Vagina (tissue), 2 donors: ENCODE measurements at regions not wholly inside any gene's neighbourhood (a gene's known extent, or its start where the extent isn't known, plus 50 kb on each side); places are given as distances from the start of the nearest gene placed in this dataset.

Experiments used
- POLR2A ChIP-seq, 2 donors: fragments of 450-650 bp; IDR thresholded peaks; one replicate each; pipeline ENCODE4 v1.6.1; 2017; ENCODE audit warnings: antibody characterized with exemption in 2 of 2, mild to moderate bottlenecking in 2 of 2, moderate library complexity in 2 of 2
- POLR2AphosphoS5 ChIP-seq, 2 donors: sonication (generic); formaldehyde crosslinking; IDR thresholded peaks; one replicate each; pipeline ENCODE4 v1.9.0; 2017; ENCODE audit warnings: antibody characterized with exemption in 2 of 2, mild to moderate bottlenecking in 2 of 2, low read depth in 1 of 2; ENCODE audit not compliant: insufficient read depth in 1 of 2

DNA sequence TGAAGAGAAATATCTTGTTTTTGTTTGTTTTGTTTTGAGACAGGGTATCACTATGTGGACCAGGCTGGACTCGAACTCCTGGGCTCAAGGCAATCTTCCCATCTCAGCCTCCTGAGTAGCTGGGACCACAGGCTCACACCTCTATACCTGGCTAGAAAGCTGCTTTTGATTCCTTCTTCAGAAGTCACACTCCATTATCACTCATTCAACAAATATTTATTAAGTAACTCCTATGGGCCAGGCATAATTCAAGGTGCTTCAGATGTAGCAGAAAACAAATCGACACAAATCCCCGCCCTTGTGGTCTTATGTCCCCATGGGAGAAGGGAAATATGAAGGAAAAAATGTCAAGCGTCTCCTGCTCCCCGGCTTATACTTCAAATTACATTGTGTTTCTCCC lies 72.6 kb upstream of the DHX15 start:
- TF ChIP-seq POLR2A (IDR thresholded peaks at IDR 0.05), result no peak
- TF ChIP-seq POLR2AphosphoS5 (IDR thresholded peaks at IDR 0.05; ENCODE audit: insufficient read depth in 1 of 2, low read depth in 1 of 2), result no peak
